ENCODE measurements at regions not wholly inside any gene's neighbourhood (a gene's known extent, or its start where the extent isn't known, plus 50 kb on each side); places are given as distances from the start of the nearest gene placed in this dataset.

DNA sequence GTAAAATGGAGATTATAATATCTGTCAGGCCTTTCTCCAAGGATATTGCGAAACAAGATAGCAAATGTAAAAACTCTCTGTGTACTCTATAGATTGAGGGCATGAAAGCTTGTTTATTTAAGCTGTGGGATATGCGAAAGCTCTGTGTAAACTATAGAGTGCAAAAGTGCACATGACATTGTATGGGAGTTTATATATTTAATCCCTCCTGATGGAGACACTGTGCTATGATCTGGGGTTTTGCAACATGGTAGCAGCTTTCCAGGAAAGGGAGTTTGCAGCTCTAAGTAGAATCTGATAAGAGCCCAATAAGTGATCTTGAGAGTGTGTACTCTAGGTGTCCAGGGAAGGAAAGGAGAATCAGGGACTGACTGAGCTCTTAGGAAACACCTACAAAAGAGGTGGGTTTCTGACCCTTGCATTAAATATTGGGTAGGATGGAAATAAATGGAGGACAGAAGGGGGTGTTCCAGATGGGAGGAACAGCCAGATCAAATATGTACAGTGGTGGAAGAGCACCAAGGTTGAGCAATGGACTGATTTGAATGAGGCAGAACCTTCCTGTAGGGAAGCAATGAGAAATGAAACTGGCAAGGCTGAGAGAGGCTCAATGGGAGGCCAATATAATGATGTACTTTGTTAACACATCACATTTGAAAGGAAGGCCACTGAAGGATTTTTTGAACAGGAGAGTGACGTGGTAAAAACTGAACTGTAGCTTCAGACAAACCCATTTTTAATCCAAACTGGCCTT, 450.1 kb downstream of the GJA1 start (continued):
- TF ChIP-seq ZHX1 (CRISPR knock-in tag; IDR thresholded peaks at IDR 0.05; ENCODE audit: low read depth) (peak; percentile 71; the same call in 1 of the 2 replicates), GATA4 (IDR thresholded peaks at IDR 0.05; ENCODE audit: borderline replicate concordance, low read depth) (0 out of 2 replicates have a peak, but pooled peaks have one; percentile 39), SRSF1 (optimal IDR thresholded peaks at IDR 0.05; ENCODE audit: low read depth, low read length) (no peak), SOX6 (IDR thresholded peaks at IDR 0.05) (no peak), SOX6 (CRISPR knock-in tag; IDR thresholded peaks at IDR 0.05) (peak; percentile 79), ATF3 (CRISPR knock-in tag; IDR thresholded peaks at IDR 0.05) (peak; percentile 19; the same call in 1 of the 2 replicates), KDM4B (CRISPR knock-in tag; IDR thresholded peaks at IDR 0.05) (no peak), REL (CRISPR knock-in tag; conservative IDR thresholded peaks at IDR 0.05) (no peak), SMARCE1 (IDR thresholded peaks at IDR 0.05; ENCODE audit: borderline replicate concordance) (no peak), ZNF883 (CRISPR knock-in tag; IDR thresholded peaks at IDR 0.05; ENCODE audit: not compliant biosample characterization) (no peak), BCL6 (CRISPR knock-in tag; IDR thresholded peaks at IDR 0.05) (peak; percentile 100), ATF7-NPFF (CRISPR knock-in tag; IDR thresholded peaks at IDR 0.05; ENCODE audit: low read depth) (no peak), NONO (IDR thresholded peaks at IDR 0.05) (no peak), NONO (CRISPR knock-in tag; conservative IDR thresholded peaks at IDR 0.05) (peak; percentile 71), FOXC1 (CRISPR knock-in tag; IDR thresholded peaks at IDR 0.05; ENCODE audit: borderline replicate concordance) (no peak), ZNF546 (CRISPR knock-in tag; conservative IDR thresholded peaks at IDR 0.05) (no peak), TGIF2 (CRISPR knock-in tag; IDR thresholded peaks at IDR 0.05) (no peak), ZNF343 (CRISPR knock-in tag; IDR thresholded peaks at IDR 0.05) (no peak)
- TF ChIP-seq, protein P1, sequence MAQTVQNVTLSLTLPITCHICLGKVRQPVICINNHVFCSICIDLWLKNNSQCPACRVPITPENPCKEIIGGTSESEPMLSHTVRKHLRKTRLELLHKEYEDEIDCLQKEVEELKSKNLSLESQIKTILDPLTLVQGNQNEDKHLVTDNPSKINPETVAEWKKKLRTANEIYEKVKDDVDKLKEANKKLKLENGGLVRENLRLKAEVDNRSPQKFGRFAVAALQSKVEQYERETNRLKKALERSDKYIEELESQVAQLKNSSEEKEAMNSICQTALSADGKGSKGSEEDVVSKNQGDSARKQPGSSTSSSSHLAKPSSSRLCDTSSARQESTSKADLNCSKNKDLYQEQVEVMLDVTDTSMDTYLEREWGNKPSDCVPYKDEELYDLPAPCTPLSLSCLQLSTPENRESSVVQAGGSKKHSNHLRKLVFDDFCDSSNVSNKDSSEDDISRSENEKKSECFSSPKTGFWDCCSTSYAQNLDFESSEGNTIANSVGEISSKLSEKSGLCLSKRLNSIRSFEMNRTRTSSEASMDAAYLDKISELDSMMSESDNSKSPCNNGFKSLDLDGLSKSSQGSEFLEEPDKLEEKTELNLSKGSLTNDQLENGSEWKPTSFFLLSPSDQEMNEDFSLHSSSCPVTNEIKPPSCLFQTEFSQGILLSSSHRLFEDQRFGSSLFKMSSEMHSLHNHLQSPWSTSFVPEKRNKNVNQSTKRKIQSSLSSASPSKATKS (CRISPR knock-in tag; IDR thresholded peaks at IDR 0.05), result no peak
- TF ChIP-seq, protein P2, sequence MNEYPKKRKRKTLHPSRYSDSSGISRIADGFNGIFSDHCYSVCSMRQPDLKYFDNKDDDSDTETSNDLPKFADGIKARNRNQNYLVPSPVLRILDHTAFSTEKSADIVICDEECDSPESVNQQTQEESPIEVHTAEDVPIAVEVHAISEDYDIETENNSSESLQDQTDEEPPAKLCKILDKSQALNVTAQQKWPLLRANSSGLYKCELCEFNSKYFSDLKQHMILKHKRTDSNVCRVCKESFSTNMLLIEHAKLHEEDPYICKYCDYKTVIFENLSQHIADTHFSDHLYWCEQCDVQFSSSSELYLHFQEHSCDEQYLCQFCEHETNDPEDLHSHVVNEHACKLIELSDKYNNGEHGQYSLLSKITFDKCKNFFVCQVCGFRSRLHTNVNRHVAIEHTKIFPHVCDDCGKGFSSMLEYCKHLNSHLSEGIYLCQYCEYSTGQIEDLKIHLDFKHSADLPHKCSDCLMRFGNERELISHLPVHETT (CRISPR knock-in tag; conservative IDR thresholded peaks at IDR 0.05), result no peak
- TF ChIP-seq, protein P3, sequence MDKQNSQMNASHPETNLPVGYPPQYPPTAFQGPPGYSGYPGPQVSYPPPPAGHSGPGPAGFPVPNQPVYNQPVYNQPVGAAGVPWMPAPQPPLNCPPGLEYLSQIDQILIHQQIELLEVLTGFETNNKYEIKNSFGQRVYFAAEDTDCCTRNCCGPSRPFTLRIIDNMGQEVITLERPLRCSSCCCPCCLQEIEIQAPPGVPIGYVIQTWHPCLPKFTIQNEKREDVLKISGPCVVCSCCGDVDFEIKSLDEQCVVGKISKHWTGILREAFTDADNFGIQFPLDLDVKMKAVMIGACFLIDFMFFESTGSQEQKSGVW (CRISPR knock-in tag; IDR thresholded peaks at IDR 0.05; ENCODE audit: borderline replicate concordance), result no peak
- TF ChIP-seq, protein P4, sequence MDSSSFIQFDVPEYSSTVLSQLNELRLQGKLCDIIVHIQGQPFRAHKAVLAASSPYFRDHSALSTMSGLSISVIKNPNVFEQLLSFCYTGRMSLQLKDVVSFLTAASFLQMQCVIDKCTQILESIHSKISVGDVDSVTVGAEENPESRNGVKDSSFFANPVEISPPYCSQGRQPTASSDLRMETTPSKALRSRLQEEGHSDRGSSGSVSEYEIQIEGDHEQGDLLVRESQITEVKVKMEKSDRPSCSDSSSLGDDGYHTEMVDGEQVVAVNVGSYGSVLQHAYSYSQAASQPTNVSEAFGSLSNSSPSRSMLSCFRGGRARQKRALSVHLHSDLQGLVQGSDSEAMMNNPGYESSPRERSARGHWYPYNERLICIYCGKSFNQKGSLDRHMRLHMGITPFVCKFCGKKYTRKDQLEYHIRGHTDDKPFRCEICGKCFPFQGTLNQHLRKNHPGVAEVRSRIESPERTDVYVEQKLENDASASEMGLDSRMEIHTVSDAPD (CRISPR knock-in tag; IDR thresholded peaks at IDR 0.05), result 0 out of 2 replicates have a peak, but pooled peaks have one; percentile 64
